Loucy (cell line): ENCODE measurements at regions not wholly inside any gene's neighbourhood (a gene's known extent, or its start where the extent isn't known, plus 50 kb on each side); places are given as distances from the start of the nearest gene placed in this dataset.

ENCODE experiments used
- EZH2phosphoT487 ChIP-seq: fragments of 200-600 bp; IDR thresholded peaks from 2 replicates; pipeline ENCODE4 v1.6.1; 2018; ENCODE audit warnings: antibody characterized with exemption, mild to moderate bottlenecking, moderate library complexity, borderline replicate concordance
- TF ChIP-seq, protein P1 (sequence below): fragments of 200-600 bp; sonication (generic); conservative IDR thresholded peaks from 2 replicates; pipeline ENCODE4 v1.5.1; 2014; ENCODE audit warnings: mild to moderate bottlenecking, antibody characterized with exemption, low read length

DNA sequence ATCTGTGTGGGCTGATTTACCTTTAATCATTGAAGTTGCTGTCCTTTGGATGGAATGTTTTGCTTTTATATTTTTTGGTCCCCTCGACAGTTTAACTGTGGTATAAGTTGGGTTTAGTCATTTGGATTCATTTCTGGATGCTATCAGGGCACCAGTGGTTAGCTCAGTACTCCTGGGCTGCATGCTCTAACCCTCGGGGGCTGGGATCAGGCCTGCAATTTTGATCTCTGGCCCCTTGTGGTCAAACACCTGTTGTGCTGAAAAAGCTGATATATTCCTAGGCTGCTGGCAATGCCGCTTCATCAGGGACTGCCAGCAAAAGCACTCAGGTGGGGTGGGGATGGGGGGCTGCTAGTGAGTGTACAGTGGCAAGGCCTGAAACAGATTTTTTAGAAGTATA lies 440.4 kb upstream of the RIOK2 start:
- no peak for TF ChIP-seq EZH2phosphoT487
- TF ChIP-seq, protein P1, sequence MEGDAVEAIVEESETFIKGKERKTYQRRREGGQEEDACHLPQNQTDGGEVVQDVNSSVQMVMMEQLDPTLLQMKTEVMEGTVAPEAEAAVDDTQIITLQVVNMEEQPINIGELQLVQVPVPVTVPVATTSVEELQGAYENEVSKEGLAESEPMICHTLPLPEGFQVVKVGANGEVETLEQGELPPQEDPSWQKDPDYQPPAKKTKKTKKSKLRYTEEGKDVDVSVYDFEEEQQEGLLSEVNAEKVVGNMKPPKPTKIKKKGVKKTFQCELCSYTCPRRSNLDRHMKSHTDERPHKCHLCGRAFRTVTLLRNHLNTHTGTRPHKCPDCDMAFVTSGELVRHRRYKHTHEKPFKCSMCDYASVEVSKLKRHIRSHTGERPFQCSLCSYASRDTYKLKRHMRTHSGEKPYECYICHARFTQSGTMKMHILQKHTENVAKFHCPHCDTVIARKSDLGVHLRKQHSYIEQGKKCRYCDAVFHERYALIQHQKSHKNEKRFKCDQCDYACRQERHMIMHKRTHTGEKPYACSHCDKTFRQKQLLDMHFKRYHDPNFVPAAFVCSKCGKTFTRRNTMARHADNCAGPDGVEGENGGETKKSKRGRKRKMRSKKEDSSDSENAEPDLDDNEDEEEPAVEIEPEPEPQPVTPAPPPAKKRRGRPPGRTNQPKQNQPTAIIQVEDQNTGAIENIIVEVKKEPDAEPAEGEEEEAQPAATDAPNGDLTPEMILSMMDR: no peak
